ENCODE measurements at regions not wholly inside any gene's neighbourhood (a gene's known extent, or its start where the extent isn't known, plus 50 kb on each side); places are given as distances from the start of the nearest gene placed in this dataset.
"Not testable (repeated sequence)": the region's sequence is repeated elsewhere in the genome, so short reads cannot be mapped to it uniquely, and the experiment has no call there.

- no peak for DNase-seq (ENCODE audit: low read depth, low spot score)
Measured at GRCh38 chr5:160479220-160479619, 57.6 kb downstream of the PTTG1 start.

GRCh38 chr5:160479926-160480325 lies 58.3 kb downstream of the PTTG1 start:
- DNase-seq (ENCODE audit: low read depth, low spot score): no peak

GRCh38 chr5:160480652-160481051 lies 59.0 kb downstream of the PTTG1 start:
- no peak for DNase-seq (ENCODE audit: low read depth, low spot score)

GRCh38 chr5:160484678-160485077 lies 63.0 kb downstream of the PTTG1 start:
- no peak for DNase-seq (ENCODE audit: low read depth, low spot score)

- no peak for DNase-seq (ENCODE audit: low read depth, low spot score)
Measured at GRCh38 chr5:160485364-160485969, 63.8 kb downstream of the PTTG1 start.

GRCh38 chr5:160486573-160486972 lies 64.9 kb downstream of the PTTG1 start:
- DNase-seq (ENCODE audit: low read depth, low spot score): peak; percentile 29

GRCh38 chr5:160488394-160489325 lies 67.0 kb downstream of the PTTG1 start:
- no peak for DNase-seq (ENCODE audit: low read depth, low spot score)

GRCh38 chr5:160491438-160491837 lies 69.8 kb downstream of the PTTG1 start:
- no peak for DNase-seq (ENCODE audit: low read depth, low spot score)

GRCh38 chr5:160492565-160492964 lies 70.9 kb downstream of the PTTG1 start:
- no peak for DNase-seq (ENCODE audit: low read depth, low spot score)

- DNase-seq (ENCODE audit: low read depth, low spot score): no peak
Measured at GRCh38 chr5:160493806-160494338, 72.2 kb downstream of the PTTG1 start.

GRCh38 chr5:160494451-160494850 lies 72.8 kb downstream of the PTTG1 start:
- no peak for DNase-seq (ENCODE audit: low read depth, low spot score)

- no peak for DNase-seq (ENCODE audit: low read depth, low spot score)
Measured at GRCh38 chr5:160496334-160496733, 74.7 kb downstream of the PTTG1 start.

GRCh38 chr5:160496784-160497183 lies 75.1 kb downstream of the PTTG1 start:
- DNase-seq (ENCODE audit: low read depth, low spot score): no peak

GRCh38 chr5:160497878-160498277 lies 76.2 kb downstream of the PTTG1 start:
- DNase-seq (ENCODE audit: low read depth, low spot score): no peak

- not testable (repeated sequence) for DNase-seq (ENCODE audit: low read depth, low spot score)
Measured at GRCh38 chr5:160498441-160499043, 76.9 kb downstream of the PTTG1 start.

GRCh38 chr5:160500786-160501779 lies 79.4 kb downstream of the PTTG1 start:
- no peak for DNase-seq (ENCODE audit: low read depth, low spot score)

- no peak for DNase-seq (ENCODE audit: low read depth, low spot score)
Measured at GRCh38 chr5:160504906-160505305, 83.3 kb downstream of the PTTG1 start.

- DNase-seq (ENCODE audit: low read depth, low spot score): peak; percentile 68
Measured at GRCh38 chr5:160506006-160507004, 84.7 kb downstream of the PTTG1 start.

- no peak for DNase-seq (ENCODE audit: low read depth, low spot score)
Measured at GRCh38 chr5:160507221-160507721, 85.6 kb downstream of the PTTG1 start.

All from activated CD4-positive, CD25-positive, alpha-beta regulatory T cell treated with anti-CD3 and anti-CD28 coated beads, Interleukin-2, amount 50 U/mL, for 16 hours (primary cell).